Large intestine (tissue), 3 donors: ENCODE measurements at regions not wholly inside any gene's neighbourhood (a gene's known extent, or its start where the extent isn't known, plus 50 kb on each side); places are given as distances from the start of the nearest gene placed in this dataset.

ENCODE experiments used
- DNase-seq, 2 donors: peaks; one replicate each; pipeline versions ENCODE4 v3.0.0 to v3.0.0-alpha.2; 2013
- H3K27ac ChIP-seq: one replicate; pipeline ENCODE4 v1.5.1; 2013; ENCODE audit warnings: low read length
- H3K27me3 ChIP-seq: 2 replicates; pipeline ENCODE4 v1.6.1; 2013; ENCODE audit warnings: low read length; ENCODE audit not compliant: control insufficient read depth, insufficient read depth
- H3K36me3 ChIP-seq: 2 replicates; pipeline ENCODE4 v1.6.1; 2013; ENCODE audit warnings: low read length; ENCODE audit not compliant: control insufficient read depth, insufficient read depth
- H3K4me1 ChIP-seq: one replicate; pipeline ENCODE4 v1.6.1; 2013; ENCODE audit warnings: low read length; ENCODE audit not compliant: control insufficient read depth, insufficient read depth
- H3K4me3 ChIP-seq: one replicate; pipeline ENCODE4 v1.5.1; 2013; ENCODE audit warnings: low read length
- H3K9me3 ChIP-seq: one replicate; pipeline ENCODE4 v1.6.1; 2013; ENCODE audit warnings: mild to moderate bottlenecking, low read depth, low read length, moderate library complexity; ENCODE audit not compliant: control insufficient read depth
- WGBS: methylation state at CpG from one replicate; pipeline ENCODE4 v1.1.5; 2013; ENCODE audit warnings: low lambda C conversion rate; ENCODE audit not compliant: insufficient coverage; 5-methylcytosine and 5-hydroxymethylcytosine counted together

- no CpG with 5 or more reads among the region's 6 CpGs for WGBS
- no peak for DNase-seq
- Histone ChIP-seq H3K9me3 (no peaks in the 10 kb centered on the region), H3K4me1 (peaks cover 9% of the 10 kb centered on the region), H3K4me3 (no peak overlapping the region), H3K36me3 (no peaks in the 10 kb centered on the region), H3K27me3 (no peaks in the 10 kb centered on the region), H3K27ac (no peak overlapping the region)
Measured at GRCh38 chr5:138658676-138659075, 83.5 kb upstream of the HSPA9 start.

GRCh38 chr5:138657360-138657759 lies 82.2 kb upstream of the HSPA9 start:
- H3K27me3 ChIP-seq = no peaks in the 10 kb centered on the region
- no peaks in the 10 kb centered on the region for H3K4me1 ChIP-seq
- no peaks in the 10 kb centered on the region for H3K9me3 ChIP-seq
- no peak overlapping the region for H3K27ac ChIP-seq
- no CpG with 5 or more reads among the region's 4 CpGs for WGBS
- H3K36me3 ChIP-seq = no peaks in the 10 kb centered on the region
- DNase-seq = no peak
- H3K4me3 ChIP-seq = no peak overlapping the region

- DNase-seq = no peak
- no peak overlapping the region for H3K4me3 ChIP-seq
- no peaks in the 10 kb centered on the region for H3K4me1 ChIP-seq
- H3K27me3 ChIP-seq = no peaks in the 10 kb centered on the region
- H3K36me3 ChIP-seq = no peaks in the 10 kb centered on the region
- H3K9me3 ChIP-seq = no peaks in the 10 kb centered on the region
- no CpG with 5 or more reads among the region's 4 CpGs for WGBS
- H3K27ac ChIP-seq = no peak overlapping the region
Measured at GRCh38 chr5:138656916-138657315, 81.7 kb upstream of the HSPA9 start.

GRCh38 chr5:138655530-138656190 lies 80.5 kb upstream of the HSPA9 start:
- H3K36me3 ChIP-seq = no peaks in the 10 kb centered on the region
- no peak overlapping the region for H3K27ac ChIP-seq
- H3K9me3 ChIP-seq = no peaks in the 10 kb centered on the region
- H3K4me1 ChIP-seq = no peaks in the 10 kb centered on the region
- DNase-seq = no peak
- H3K27me3 ChIP-seq = no peaks in the 10 kb centered on the region
- WGBS = no CpG with 5 or more reads among the region's 6 CpGs
- no peak overlapping the region for H3K4me3 ChIP-seq

GRCh38 chr5:138654281-138654867 lies 79.2 kb upstream of the HSPA9 start:
- no peaks in the 10 kb centered on the region for H3K27me3 ChIP-seq
- no peak overlapping the region for H3K4me3 ChIP-seq
- no peak overlapping the region for H3K27ac ChIP-seq
- WGBS = 60% methylated on average over 1 of the region's 8 CpGs
- H3K4me1 ChIP-seq = peaks cover 8% of the 10 kb centered on the region
- DNase-seq = no peak
- no peaks in the 10 kb centered on the region for H3K9me3 ChIP-seq
- H3K36me3 ChIP-seq = no peaks in the 10 kb centered on the region

- Histone ChIP-seq H3K4me1 (peaks cover 16% of the 10 kb centered on the region), H3K36me3 (no peaks in the 10 kb centered on the region), H3K9me3 (no peaks in the 10 kb centered on the region), H3K27me3 (no peaks in the 10 kb centered on the region), H3K27ac (no peak overlapping the region), H3K4me3 (no peak overlapping the region)
- no CpG with 5 or more reads among the region's 4 CpGs for WGBS
- peak in 1 of 2 donors; percentile 50 for DNase-seq
Measured at GRCh38 chr5:138653502-138653901, 78.3 kb upstream of the HSPA9 start.

- no peak for DNase-seq
- peaks cover 24% of the 10 kb centered on the region for H3K4me1 ChIP-seq
- 70% methylated on average over 2 of the region's 6 CpGs for WGBS
- H3K4me3 ChIP-seq = no peak overlapping the region
- no peaks in the 10 kb centered on the region for H3K36me3 ChIP-seq
- no peak overlapping the region for H3K27ac ChIP-seq
- no peaks in the 10 kb centered on the region for H3K9me3 ChIP-seq
- no peaks in the 10 kb centered on the region for H3K27me3 ChIP-seq
Measured at GRCh38 chr5:138651767-138652117, 76.5 kb upstream of the HSPA9 start.

- Histone ChIP-seq H3K4me3 (no peak overlapping the region), H3K27ac (no peak overlapping the region), H3K4me1 (peaks cover 24% of the 10 kb centered on the region), H3K9me3 (no peaks in the 10 kb centered on the region), H3K36me3 (no peaks in the 10 kb centered on the region), H3K27me3 (no peaks in the 10 kb centered on the region)
- DNase-seq = no peak
- no CpG with 5 or more reads among the region's 14 CpGs for WGBS
Measured at GRCh38 chr5:138651058-138651766, 76.0 kb upstream of the HSPA9 start.

- Histone ChIP-seq H3K4me3 (no peak overlapping the region), H3K9me3 (no peaks in the 10 kb centered on the region), H3K36me3 (no peaks in the 10 kb centered on the region), H3K4me1 (peaks cover 24% of the 10 kb centered on the region), H3K27ac (no peak overlapping the region), H3K27me3 (no peaks in the 10 kb centered on the region)
- no CpG with 5 or more reads among the region's 7 CpGs for WGBS
- no peak for DNase-seq
Measured at GRCh38 chr5:138650196-138650595, 75.0 kb upstream of the HSPA9 start.

- no CpG with 5 or more reads among the region's 3 CpGs for WGBS
- H3K4me1 ChIP-seq = peaks cover 24% of the 10 kb centered on the region
Measured at GRCh38 chr5:138649775-138650174, 74.6 kb upstream of the HSPA9 start.

More at GRCh38 chr5:138649775-138650174, 74.6 kb upstream of the HSPA9 start:
- H3K27me3 ChIP-seq = no peaks in the 10 kb centered on the region
- peak overlapping the region; percentile 30 for H3K27ac ChIP-seq
- no peaks in the 10 kb centered on the region for H3K9me3 ChIP-seq
- peak; percentile 38 to 58 for DNase-seq
- no peak overlapping the region for H3K4me3 ChIP-seq
- no peaks in the 10 kb centered on the region for H3K36me3 ChIP-seq
